ENCODE measurements at regions not wholly inside any gene's neighbourhood (a gene's known extent, or its start where the extent isn't known, plus 50 kb on each side); places are given as distances from the start of the nearest gene placed in this dataset.
A peak's percentile ranks its signal among the peaks of the same experiment; 100 is the strongest.

GRCh38 chr5:29157975-29158374 is 2035.5 kb upstream of the CDH6 start:
- Histone ChIP-seq H4K8ac (replicated peaks; ENCODE audit: insufficient read length, low read depth, low read length) (no peak overlapping the region), H3K27ac (ENCODE audit: insufficient read length, low read depth, low read length) (no peak overlapping the region), H3K79me1 (ENCODE audit: insufficient read depth, low read depth, low read length, poor library complexity, severe bottlenecking) (no peaks in the 10 kb centered on the region), H3K18ac (ENCODE audit: insufficient read length, low read depth, low read length) (no peak overlapping the region), H3K79me2 (ENCODE audit: insufficient read depth, low read length) (no peaks in the 10 kb centered on the region), H4K5ac (ENCODE audit: insufficient read length, low read depth, low read length) (no peak overlapping the region), H3T11ph (ENCODE audit: low read length) (no peak overlapping the region), H3K56ac (ENCODE audit: insufficient read length, low read depth, low read length) (no peak overlapping the region), H4K91ac (ENCODE audit: insufficient read length, low read depth, low read length) (no peak overlapping the region), H2BK120ac (ENCODE audit: low read depth, low read length, poor library complexity, severe bottlenecking) (no peak overlapping the region), H3K9me3 (ENCODE audit: control insufficient read depth, low read depth, low read length) (no peaks in the 10 kb centered on the region), H3K9ac (ENCODE audit: extremely low read depth, insufficient read length, low read length) (no peak overlapping the region), H3K23ac (ENCODE audit: insufficient read length, low read depth, low read length) (no peak overlapping the region), H2AFZ (ENCODE audit: low read length) (no peak overlapping the region), H2BK12ac (ENCODE audit: insufficient read length, low read depth, low read length) (no peak overlapping the region), H3K4ac (ENCODE audit: low read depth, low read length) (no peak overlapping the region), H3K4me2 (ENCODE audit: insufficient read depth, insufficient read length, low read length) (no peak overlapping the region), H3K23me2 (ENCODE audit: insufficient read length, low read depth, low read length, poor library complexity, severe bottlenecking) (no peaks in the 10 kb centered on the region), H2BK20ac (ENCODE audit: low read depth, low read length, poor library complexity, severe bottlenecking) (no peak overlapping the region), H2BK15ac (ENCODE audit: low read depth, low read length) (no peak overlapping the region), H2AK5ac (ENCODE audit: insufficient read length, low read length) (no peak overlapping the region), H3K14ac (ENCODE audit: insufficient read depth, low read length) (no peak overlapping the region), H2BK5ac (ENCODE audit: insufficient read length, low read length) (no peak overlapping the region), H3K27me3 (ENCODE audit: insufficient read depth, low read length) (no peaks in the 10 kb centered on the region), H3K4me1 (ENCODE audit: insufficient read depth, low read length) (0 out of 2 replicates have a peak, but pooled peaks cover 2% of the 10 kb centered on the region), H4K20me1 (ENCODE audit: control insufficient read depth, insufficient read depth, insufficient read length) (no peaks in the 10 kb centered on the region)
- no CpG with 5 or more reads among the region's 1 CpG for WGBS (ENCODE audit: extremely low coverage, insufficient read length, low lambda C conversion rate)
- DNase-seq, result no peak
- Mint-ChIP-seq H3K27ac (peak overlapping the region in 1 of 3 experiments; percentile 83; a peak in 1 of 7 replicates), H3K36me3 (ENCODE audit: insufficient read depth in 1 of 3, low read depth in 3 of 3) (no peaks in the 10 kb centered on the region), H3K27me3 (ENCODE audit: low read depth) (no peaks in the 10 kb centered on the region), H3K4me1 (peaks cover 11% of the 10 kb centered on the region in 2 experiments), H3K9me3 (no peaks in the 10 kb centered on the region), H3K4me3 (no peak overlapping the region)
- TF ChIP-seq, protein P1, sequence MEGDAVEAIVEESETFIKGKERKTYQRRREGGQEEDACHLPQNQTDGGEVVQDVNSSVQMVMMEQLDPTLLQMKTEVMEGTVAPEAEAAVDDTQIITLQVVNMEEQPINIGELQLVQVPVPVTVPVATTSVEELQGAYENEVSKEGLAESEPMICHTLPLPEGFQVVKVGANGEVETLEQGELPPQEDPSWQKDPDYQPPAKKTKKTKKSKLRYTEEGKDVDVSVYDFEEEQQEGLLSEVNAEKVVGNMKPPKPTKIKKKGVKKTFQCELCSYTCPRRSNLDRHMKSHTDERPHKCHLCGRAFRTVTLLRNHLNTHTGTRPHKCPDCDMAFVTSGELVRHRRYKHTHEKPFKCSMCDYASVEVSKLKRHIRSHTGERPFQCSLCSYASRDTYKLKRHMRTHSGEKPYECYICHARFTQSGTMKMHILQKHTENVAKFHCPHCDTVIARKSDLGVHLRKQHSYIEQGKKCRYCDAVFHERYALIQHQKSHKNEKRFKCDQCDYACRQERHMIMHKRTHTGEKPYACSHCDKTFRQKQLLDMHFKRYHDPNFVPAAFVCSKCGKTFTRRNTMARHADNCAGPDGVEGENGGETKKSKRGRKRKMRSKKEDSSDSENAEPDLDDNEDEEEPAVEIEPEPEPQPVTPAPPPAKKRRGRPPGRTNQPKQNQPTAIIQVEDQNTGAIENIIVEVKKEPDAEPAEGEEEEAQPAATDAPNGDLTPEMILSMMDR (conservative IDR thresholded peaks at IDR 0.05), result no peak

Data from H9 (cell line).